ENCODE measurements at regions not wholly inside any gene's neighbourhood (a gene's known extent, or its start where the extent isn't known, plus 50 kb on each side); places are given as distances from the start of the nearest gene placed in this dataset.

DNA sequence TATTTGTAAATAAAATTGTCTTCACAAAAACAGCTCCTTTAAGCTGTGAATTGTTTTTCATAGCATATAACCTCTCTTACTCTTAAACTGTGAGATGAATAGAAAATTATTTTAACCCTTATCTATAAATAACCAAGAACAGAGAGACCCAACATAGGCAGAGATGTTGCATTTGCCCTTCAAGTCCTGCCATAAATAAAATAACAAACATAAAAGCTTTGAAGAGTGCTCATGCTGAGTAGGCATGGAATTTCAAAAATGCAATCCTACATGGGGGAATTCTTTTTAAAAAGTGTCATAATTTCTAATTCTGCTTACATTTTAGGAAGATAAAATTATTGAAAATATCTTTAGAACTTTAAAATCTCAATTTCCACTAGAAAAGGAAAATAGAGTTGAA lies 124.1 kb upstream of the FERD3L start:
- TF ChIP-seq, protein P1, sequence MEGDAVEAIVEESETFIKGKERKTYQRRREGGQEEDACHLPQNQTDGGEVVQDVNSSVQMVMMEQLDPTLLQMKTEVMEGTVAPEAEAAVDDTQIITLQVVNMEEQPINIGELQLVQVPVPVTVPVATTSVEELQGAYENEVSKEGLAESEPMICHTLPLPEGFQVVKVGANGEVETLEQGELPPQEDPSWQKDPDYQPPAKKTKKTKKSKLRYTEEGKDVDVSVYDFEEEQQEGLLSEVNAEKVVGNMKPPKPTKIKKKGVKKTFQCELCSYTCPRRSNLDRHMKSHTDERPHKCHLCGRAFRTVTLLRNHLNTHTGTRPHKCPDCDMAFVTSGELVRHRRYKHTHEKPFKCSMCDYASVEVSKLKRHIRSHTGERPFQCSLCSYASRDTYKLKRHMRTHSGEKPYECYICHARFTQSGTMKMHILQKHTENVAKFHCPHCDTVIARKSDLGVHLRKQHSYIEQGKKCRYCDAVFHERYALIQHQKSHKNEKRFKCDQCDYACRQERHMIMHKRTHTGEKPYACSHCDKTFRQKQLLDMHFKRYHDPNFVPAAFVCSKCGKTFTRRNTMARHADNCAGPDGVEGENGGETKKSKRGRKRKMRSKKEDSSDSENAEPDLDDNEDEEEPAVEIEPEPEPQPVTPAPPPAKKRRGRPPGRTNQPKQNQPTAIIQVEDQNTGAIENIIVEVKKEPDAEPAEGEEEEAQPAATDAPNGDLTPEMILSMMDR (IDR thresholded peaks at IDR 0.05): no peak
- no peak for TF ChIP-seq POLR2A (IDR thresholded peaks at IDR 0.05)
